RKO (cell line): ENCODE measurements at regions not wholly inside any gene's neighbourhood (a gene's known extent, or its start where the extent isn't known, plus 50 kb on each side); places are given as distances from the start of the nearest gene placed in this dataset.

Source experiments
- DNase-seq: peaks from one replicate; pipeline ENCODE4 v3.0.0-alpha.2; 2016; ENCODE audit warnings: low spot score

DNA sequence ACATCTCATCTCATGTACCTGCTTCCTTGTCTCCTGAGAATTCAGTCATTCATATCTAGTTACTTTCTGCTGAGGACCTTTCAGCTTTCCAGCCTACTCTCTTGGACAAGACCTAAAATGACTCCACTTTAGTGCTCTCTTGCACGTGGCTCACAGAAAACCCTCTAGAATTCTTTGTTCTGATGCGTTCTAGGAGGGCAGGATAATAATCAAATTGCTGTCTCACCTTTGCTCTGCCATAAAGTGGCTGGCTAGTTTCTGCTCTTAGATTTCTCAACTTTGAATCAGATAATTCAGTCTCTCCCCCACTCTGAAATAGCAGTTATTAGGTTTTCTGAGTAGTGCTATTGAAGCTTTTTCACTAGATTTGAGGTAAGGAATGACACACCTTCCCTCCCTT lies 429.5 kb upstream of the FBXO33 start:
- DNase-seq, result no peak

DNA sequence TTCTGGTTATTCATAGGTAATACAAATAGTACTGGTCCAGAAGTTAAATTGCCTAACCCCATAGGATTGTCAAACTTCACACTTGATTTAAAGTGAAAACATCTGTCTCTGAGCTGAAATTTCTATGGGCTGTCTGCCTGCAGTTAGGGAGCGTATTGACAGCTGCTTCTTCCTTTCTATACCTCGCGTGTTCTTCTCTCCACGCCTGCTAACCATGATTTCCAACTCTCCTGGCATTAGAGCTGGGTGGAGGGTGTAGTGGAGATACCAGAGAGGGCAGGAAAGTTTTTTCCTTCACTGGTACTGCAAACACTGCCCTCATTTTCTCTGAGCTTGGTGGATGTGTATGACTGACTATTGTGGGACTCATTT lies 429.0 kb upstream of the FBXO33 start:
- no peak for DNase-seq

DNA sequence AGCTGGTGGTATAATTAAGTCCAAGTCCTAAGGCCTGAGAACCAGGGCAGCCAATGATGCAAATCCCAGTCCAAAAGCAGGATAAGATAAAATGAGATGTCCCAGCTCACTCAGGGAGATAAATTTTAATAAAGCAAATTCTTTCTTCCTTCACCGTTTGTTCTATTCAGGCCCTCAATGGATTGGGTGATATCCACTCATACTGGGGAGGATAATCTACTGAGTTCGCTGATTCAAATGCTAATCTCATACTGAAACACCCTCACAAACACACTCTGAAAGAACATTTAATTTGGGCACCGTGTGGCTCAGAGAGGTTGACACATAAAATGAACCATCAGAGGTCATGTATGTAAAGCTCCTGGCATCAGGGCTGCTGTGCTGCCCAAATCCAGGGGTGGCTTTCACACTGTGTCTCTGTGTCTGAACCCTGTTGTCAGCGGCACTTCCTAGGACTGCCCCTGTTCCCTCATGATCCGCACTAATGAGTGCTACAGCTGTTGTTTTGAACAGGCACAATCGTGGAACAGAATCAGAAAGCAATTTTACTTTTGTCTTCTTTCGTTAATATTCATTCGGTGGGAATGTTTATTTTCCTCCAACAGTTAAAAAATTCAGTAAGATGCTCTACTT lies 428.5 kb upstream of the FBXO33 start:
- DNase-seq, result no peak

DNA sequence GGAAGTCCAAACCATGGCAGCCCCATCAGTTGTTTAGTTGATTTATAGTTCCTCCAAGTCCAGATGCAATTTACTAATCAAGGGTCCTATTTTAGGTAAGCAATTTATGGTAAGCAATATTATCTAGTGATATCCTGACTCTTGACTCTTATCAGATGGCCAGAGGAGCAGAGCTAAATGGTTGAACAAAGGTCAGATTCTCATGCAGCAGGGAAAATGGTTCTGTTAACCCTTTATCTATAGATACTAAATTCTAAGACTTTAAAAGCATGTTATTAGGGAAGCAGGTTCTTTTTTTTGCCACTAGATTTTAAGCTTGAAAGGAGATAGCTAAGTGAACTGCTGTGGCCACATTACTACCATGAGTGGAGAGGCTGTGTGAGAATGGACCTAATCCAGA lies 427.1 kb upstream of the FBXO33 start:
- no peak for DNase-seq

DNA sequence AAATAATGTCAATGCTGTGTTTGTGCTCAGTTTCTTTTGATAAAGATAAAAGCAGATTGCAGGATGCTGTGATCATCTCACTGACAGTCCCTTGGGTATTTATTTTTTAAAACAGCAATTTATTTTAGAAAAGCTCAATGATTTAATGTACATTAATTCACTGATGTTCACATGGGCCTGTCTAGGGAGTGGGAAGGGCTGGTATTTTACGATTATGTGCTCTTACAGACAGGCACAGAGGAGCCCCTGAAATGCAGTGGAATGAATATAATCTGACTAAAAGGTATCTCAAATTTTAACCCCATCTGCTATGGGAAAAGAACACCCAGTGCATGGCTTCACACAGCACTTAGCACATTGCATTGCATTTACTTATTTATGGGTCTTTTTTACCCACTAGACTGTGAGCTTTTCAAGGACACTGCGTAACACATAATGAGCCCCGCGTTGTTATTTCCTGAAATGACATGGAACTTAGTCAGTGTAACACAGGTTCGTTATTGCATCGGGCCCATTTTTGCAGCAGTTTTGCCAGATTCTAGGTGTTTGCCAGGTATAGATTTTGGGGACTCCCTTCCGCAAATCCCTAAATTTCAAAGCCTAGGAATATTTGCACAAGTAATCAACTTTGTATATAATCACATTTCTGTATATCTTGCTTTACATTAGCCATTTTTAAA lies 425.3 kb upstream of the FBXO33 start:
- DNase-seq, result no peak

DNA sequence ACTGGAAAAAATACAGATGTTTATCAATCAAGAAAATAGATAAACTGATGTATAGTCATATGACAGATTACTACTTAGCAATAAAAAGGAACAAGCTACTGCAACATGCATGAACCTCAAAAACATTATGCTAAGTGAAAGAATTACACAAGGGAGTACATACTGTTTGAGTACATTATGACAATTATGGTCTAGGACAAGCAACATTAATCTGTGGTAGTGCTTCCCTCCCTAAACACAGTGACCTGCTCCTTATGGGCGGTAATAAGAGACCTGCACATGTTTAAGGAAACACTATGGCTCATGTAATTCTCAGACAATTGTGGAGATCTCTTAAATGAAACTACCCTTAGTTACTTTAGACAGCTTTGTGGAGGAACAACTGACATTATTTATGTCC lies 421.2 kb upstream of the FBXO33 start:
- DNase-seq, result no peak

DNA sequence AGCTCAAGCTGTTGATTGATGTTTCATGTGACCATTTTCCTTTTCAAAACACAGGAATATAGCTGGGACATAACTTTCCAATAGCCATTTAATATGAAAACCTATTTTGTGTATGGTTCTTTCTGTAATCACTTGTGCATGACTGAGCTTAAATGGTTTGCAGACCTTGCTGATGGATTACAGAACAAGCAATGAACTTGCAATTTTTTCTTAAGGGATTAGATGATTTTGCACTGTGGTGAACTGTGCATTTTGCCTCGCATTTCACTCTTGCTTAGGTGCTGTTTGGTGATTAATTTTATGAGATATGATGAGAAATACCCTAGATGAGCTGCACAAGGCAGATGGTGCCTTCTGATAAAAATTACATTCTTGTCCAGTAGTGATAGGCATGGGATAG lies 419.0 kb upstream of the FBXO33 start:
- DNase-seq, result no peak

DNA sequence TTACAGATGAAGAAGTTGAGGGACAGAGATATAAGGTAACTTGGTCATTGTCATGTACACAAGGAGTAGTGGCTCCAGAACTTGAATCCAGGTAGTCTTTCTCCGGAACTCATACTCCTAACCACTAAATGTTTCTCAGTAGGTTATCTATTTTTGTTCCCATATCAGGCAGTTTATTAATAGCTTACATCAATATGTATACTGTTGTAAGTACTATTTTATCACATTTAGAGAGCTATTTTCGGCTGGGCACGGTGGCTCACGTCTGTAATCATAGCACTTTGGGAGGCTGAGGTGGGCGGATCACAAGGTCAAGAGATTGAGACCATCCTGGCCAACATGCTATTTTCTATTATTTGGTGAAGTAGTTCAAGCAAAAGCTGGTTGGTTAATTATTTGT lies 415.6 kb upstream of the FBXO33 start:
- no peak for DNase-seq

DNA sequence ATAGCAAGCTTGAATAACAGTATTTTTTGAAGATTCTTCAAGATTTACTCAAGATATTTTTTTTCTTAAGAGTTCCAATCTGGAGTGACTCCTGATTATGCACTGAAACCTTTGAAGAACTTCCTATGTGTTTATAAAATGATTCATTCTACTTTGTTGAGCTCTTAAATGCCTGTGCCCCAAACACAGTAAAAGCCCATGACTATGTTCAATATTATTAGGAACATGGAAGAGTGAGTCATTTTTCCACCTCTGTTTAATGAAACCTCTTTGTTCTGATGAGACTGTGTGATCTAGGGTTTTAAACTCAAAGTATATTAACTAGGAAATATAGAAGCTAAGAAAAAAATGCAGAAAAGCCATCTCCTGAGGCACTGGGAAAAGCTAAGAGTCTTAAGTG lies 415.0 kb upstream of the FBXO33 start:
- DNase-seq, result no peak

DNA sequence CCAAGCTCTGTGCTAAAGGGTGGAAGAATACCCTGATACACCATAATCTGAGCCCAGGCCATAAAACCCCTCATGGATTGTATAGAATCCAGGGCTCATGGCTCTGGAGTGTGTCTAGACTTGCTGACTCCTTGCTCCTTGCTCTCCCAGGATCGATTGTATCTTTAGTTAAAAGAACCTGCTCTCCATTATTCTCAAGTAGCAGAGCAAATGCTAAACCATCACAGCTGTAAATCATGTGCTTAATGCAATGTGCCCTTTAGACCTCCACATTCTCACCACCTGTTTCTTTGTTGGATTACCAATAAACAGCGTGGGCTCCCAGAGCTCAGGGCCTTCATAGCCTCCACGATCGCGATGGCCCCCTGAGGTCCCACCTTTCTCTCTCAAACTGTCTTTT lies 411.6 kb upstream of the FBXO33 start:
- DNase-seq, result no peak

DNA sequence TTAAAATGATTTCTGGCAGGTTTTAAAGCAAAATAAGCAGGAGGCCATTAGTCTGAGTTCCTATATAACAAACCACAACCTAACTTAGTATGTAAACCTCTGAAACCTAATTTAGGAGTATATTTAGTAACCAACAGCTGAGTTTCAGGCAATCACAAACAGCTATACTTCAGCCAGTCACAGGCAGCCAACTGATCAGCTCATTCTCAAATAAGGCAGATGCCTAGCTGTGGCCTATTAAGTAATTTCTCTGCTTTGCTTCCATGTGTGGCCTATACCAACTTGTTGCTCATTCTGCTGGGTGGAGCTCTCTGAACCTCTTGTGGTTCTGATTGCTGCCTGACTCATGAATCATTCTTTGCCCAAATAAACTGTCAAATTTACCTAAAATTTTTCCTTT lies 408.9 kb upstream of the FBXO33 start:
- peak; percentile 17 for DNase-seq

DNA sequence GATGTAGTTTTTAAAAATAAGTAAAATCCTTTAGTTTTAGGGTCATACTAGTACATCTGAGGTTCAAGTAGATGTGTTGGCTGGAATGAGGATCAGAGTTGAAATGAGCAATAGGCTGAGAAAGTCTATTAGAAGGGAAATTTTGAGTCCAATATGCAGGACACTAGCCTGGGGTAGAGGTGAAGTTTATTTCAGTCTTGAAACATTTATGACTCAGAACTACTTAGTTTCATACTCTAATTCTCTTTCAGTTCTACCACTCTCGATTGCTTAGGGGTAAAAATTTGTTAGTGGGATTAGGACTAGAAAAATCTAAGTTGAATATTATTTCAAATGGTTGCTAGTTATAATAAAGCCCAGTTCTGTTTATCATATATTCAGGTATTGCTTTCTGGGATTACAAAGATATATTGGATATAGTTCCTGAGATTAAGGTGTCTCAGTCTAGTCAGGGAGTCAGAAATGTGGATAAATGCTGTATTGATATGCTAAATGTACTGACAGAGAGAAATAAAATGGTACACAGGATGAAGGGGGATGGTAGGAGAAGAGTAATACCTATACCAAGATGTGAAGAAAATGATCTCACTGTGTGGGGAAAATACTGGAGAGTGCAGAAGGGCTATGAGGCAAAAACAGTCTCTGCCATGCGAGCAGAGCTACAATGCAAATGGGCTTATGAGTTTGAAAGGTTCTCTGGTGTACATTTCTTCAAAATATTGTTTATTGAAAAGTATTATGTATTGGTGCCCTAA lies 395.8 kb upstream of the FBXO33 start:
- no peak for DNase-seq

DNA sequence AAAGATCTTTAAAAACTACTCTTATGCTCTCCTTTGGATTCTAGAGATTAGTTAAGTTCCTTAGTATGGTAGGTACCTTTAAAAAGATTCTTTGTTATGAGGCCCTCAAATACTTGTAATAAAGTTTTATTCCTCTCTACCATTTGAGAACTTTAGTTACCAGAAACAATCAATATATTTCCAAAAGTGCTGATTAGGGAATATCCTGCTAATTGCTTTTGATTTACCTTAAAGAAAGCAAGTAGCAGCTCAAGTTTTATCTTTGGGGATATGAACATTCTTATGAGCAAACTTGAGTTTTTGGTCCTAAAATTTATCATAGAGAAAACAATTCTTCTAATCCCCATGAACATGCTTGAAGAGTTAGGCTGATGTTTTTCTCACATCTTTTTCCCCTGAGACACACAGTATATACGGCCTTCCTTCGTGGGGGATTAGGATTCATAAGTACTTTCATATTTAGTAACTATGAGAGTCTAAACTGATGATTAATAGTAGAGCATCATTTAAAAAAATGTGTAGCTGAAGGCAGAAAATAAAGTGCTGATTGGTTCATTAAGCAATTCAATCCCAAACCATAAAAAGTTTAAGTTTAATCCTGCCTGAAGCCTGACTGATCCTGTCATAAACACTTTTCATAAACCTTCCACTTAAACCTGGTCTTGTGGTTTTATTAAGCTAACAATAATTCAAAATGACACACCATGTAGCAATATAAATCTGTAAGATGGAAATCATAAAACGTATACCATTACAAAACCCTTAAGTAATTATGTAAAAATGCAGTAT lies 380.5 kb upstream of the FBXO33 start:
- no peak for DNase-seq

DNA sequence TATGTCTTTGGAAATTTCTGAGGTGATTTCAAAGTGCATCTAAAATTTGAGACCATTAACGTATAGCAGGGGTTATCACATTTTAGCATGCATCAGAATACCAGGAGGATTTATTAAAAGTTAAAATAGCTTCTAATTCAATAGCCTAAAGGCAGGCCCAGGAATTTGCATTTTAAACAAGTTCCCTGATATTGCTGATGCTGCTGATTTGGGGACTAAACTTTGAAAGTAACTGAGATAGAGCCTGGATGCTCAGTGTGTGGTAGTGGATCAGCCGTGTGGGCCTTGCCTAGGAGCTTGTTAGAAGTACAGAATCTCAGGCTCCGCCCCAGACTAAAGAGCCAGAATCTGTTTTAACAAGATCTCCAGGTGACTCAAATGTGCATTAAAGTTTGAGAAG lies 375.0 kb upstream of the FBXO33 start:
- DNase-seq, result no peak

DNA sequence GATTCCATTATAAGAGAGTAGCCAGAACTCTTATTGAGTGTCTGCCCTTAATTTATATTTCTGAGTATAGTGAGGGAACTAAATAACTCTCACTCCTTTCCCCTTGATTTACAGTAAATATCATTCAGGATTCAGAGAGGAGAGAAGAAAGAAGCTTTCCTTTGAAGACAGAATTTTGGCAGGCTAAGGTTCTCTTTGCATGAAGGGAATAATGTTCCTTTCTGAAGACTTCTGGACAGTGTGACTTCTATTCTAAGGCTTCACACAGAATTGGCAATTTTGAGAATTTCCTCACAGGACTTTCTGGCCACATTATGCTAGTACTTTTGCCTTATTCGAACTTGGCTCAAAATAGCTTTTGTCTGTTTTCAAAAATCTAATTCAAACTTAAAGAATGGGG lies 352.2 kb upstream of the FBXO33 start:
- DNase-seq, result no peak

DNA sequence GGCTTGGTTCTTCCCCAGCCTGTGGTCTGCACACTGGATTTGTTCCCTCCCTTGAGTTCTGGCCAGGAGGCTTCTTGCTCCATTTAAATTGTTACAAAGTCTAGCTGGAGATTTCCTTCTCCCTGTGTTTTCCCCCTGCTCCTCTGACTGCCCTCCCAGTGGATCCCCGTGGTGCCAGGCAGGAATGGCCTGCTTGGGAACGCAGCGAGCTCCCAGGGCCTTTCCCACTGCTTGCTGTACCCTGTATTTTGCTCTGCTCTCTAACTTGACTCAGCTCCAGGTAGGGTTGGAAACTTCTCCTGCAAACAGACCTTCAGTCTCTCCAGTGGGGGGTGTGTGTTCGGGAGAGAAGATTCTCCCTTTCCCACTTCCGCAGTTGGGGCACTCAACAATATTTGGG lies 349.2 kb upstream of the FBXO33 start:
- no peak for DNase-seq

DNA sequence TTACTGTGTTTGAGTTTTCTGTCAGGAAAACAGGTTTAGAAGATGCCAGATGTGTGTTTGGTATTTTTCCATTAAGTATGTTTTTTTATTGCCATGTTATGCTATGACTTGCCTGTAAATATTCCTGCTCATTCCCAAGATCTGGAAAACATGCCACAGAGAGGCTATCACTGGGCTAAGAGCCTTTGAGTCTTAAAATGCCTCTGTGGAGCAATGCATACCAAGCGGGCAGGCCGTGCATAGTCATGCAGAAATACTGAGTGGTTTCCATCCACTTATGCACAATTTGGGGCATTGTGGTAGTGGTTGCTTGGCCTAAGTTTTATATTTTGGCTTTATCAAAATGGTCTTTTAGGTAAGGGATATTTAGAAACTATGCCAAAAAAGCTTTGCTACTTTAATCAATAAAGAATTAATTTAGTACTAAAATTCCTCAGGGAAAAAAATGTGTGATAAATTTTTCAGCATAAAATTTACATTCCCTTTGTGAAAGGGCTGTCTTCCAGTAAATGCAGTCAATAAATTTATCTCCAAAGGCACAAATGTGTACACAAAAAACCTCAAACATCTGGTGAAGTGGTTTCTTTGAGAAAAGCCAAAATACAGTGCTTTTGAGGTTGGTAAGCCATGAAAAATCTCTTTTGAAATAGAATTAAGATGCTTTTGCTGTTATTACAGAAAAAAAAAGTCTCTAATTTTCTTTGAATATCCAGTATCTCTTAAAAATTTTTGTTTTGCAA lies 341.3 kb upstream of the FBXO33 start:
- DNase-seq, result no peak

DNA sequence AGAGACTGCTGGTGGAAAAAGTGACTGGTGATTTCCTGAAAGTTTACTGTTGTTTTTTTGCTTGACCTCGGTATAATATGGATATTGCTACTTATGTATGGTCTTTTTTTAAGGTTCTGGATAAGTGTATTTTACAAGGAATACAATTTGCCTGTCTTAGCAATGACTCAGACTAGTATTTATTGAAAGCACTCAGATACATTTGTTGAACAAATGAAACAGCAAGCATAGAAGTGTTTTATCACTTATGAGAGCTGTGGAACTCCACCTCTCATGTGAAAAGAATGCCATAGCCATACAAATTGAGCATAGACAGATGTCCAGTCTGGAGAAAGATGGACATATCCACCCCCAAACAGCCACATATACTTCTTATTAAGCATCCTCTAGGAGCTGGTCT lies 340.4 kb upstream of the FBXO33 start:
- DNase-seq, result no peak

DNA sequence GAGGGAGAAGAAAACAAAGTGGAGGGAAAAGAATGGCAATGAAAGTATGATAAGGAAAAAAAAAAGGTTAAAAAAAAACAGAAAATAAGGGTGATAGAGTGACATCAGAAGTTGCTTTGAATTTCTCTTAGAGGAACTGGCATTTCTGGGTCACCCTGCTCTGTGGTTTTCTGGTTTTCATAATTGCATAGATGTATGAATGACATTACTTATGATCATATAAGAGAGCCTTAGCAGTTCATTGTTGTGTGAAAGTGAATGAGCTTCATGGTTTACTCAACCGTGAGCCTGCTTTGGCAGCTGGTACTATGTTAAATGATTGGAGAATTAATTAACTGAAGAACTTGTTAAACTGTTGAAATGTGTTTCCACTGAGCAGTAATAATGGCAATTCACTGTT lies 336.4 kb upstream of the FBXO33 start:
- no peak for DNase-seq

DNA sequence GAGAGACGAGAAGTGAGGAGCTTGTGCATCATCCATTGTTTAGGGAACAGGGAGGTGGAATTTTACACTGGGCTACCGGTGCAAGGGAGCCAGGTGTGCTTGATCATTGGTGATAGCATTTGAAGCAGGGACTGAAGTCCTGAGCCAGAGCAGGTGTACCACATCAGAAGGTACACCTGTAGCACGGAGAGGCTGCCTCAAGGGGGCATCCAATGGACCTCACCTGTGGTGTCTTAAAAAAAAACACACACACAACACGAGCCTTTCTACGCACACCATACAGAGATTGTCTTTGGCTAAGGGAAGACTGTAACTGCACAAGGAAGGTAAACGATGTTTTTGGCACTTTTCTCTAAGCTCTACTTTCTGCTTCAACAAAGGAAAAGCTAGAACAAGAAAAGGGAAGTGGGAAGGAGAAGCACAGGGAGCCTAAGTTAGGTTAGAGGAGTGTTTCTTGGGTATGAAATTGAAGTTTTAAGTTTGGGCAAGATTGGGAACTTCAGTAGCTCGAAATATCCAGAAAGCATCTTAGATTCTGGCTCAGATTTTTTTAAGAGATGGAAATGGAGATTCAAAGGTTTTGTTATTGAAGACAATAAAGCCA lies 334.3 kb upstream of the FBXO33 start:
- DNase-seq, result no peak

DNA sequence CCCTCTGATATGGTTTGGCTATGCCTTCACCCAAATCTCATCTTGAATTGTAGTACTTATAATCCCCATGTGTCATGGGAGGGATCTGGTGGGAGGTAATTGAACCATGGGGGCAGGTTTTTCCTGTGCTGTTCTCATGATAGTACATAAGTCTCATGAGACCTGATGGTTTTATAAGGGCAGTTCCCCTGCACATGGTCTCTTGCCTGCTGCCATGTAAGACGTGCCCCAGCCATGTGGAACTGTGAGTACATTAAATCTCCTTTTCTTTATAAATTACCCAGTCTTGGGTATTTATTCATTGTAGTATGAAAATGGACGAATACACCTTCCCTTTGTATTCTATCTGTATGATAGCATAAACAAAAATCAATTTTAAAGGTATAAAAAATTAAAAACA lies 333.4 kb upstream of the FBXO33 start:
- no peak for DNase-seq

DNA sequence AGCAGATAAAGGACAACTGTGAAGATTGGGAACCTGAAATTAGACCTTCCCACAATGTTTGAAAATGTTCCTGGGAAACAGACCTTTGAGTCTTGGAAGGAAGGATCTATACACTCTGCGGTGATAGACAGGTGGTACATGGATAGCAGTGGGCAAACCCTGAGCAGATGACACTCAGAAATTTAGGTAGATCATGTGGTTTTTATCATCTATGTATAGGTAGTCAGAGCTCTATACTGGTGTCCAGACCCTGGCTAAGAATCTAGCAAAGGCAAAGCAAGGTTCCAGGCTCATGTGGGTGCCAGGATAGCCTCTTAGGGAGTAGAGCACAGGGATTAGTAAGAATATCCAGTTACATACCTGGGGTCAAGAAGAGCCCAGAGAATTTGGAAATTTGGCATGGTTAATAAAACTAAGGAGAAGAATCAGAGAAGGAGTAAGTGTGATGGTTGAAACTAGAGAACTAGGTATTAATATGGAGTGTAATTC lies 331.2 kb upstream of the FBXO33 start:
- DNase-seq, result no peak
